ENCODE measurements at regions not wholly inside any gene's neighbourhood (a gene's known extent, or its start where the extent isn't known, plus 50 kb on each side); places are given as distances from the start of the nearest gene placed in this dataset.
A peak's percentile ranks its signal among the peaks of the same experiment; 100 is the strongest.
"Not testable (repeated sequence)": the region's sequence is repeated elsewhere in the genome, so short reads cannot be mapped to it uniquely, and the experiment has no call there.

GRCh38 chr5:34552686-34553085, 103.4 kb upstream of the RAI14 start:
- 84 to 85% methylated on average over 3 of the region's 3 CpGs for WGBS, 2 donors
- Histone ChIP-seq H3K9me3 (ENCODE audit: control insufficient read depth in 2 of 2, insufficient read depth in 1 of 2, low read depth in 1 of 2, low read length in 1 of 2) (no peaks in the 10 kb centered on the region), H3K27ac (ENCODE audit: low read depth in 2 of 2, low read length in 1 of 2) (no peak overlapping the region), H3K36me3 (ENCODE audit: control insufficient read depth in 2 of 2, insufficient read depth in 2 of 2, low read length in 1 of 2) (no peaks in the 10 kb centered on the region), H3K4me1 (ENCODE audit: control insufficient read depth in 2 of 2, insufficient read depth in 2 of 2, low read length in 1 of 2) (no peaks in the 10 kb centered on the region), H3K27me3 (ENCODE audit: control insufficient read depth in 1 of 2, insufficient read depth in 2 of 2, low read length in 2 of 2) (no peaks in the 10 kb centered on the region), H3K4me3 (ENCODE audit: low read depth in 1 of 2, low read length in 2 of 2) (no peak overlapping the region)

GRCh38 chr5:34553581-34553980, 102.5 kb upstream of the RAI14 start:
- H3K4me1 ChIP-seq (ENCODE audit: control insufficient read depth in 2 of 2, insufficient read depth in 2 of 2, low read length in 1 of 2), result no peaks in the 10 kb centered on the region
- no peak overlapping the region for H3K4me3 ChIP-seq (ENCODE audit: low read depth in 1 of 2, low read length in 2 of 2)
- H3K27ac ChIP-seq (ENCODE audit: low read depth in 2 of 2, low read length in 1 of 2), result no peak overlapping the region
- H3K36me3 ChIP-seq (ENCODE audit: control insufficient read depth in 2 of 2, insufficient read depth in 2 of 2, low read length in 1 of 2), result no peaks in the 10 kb centered on the region
- no peaks in the 10 kb centered on the region for H3K27me3 ChIP-seq (ENCODE audit: control insufficient read depth in 1 of 2, insufficient read depth in 2 of 2, low read length in 2 of 2)
- no peaks in the 10 kb centered on the region for H3K9me3 ChIP-seq (ENCODE audit: control insufficient read depth in 2 of 2, insufficient read depth in 1 of 2, low read depth in 1 of 2, low read length in 1 of 2)
- 76 to 81% methylated on average over 3 of the region's 3 CpGs for WGBS, 2 donors

DNA sequence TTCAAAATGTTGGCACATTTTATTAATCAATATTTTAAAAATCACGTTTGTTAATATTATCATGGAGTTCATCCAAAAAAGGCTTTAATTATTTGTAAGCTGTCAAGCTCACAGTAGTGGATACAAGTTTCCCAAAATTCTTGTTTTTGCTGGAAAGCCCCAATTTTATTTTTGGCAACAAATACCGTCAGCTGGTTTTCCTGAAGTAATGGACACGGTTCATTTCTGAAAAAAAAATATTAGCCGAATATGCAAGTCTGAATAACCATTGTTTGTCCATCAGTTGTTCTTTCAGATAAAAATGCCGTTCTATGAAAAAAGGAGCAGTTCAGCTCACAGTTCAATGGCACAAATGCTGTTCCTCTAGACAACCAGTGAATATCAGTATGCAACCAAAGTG, 101.5 kb upstream of the RAI14 start:
- Histone ChIP-seq H3K4me3 (ENCODE audit: low read depth in 1 of 2, low read length in 2 of 2) (no peak overlapping the region), H3K4me1 (ENCODE audit: control insufficient read depth in 2 of 2, insufficient read depth in 2 of 2, low read length in 1 of 2) (no peaks in the 10 kb centered on the region), H3K27ac (ENCODE audit: low read depth in 2 of 2, low read length in 1 of 2) (no peak overlapping the region), H3K36me3 (ENCODE audit: control insufficient read depth in 2 of 2, insufficient read depth in 2 of 2, low read length in 1 of 2) (no peaks in the 10 kb centered on the region), H3K9me3 (ENCODE audit: control insufficient read depth in 2 of 2, insufficient read depth in 1 of 2, low read depth in 1 of 2, low read length in 1 of 2) (no peaks in the 10 kb centered on the region), H3K27me3 (ENCODE audit: control insufficient read depth in 1 of 2, insufficient read depth in 2 of 2, low read length in 2 of 2) (no peaks in the 10 kb centered on the region)
- 31 to 33% methylated on average over 5 of the region's 5 CpGs for WGBS, 2 donors

GRCh38 chr5:34555699-34556508, 100.2 kb upstream of the RAI14 start:
- no peaks in the 10 kb centered on the region for H3K36me3 ChIP-seq (ENCODE audit: control insufficient read depth in 2 of 2, insufficient read depth in 2 of 2, low read length in 1 of 2)
- H3K9me3 ChIP-seq (ENCODE audit: control insufficient read depth in 2 of 2, insufficient read depth in 1 of 2, low read depth in 1 of 2, low read length in 1 of 2), result no peaks in the 10 kb centered on the region
- WGBS, 2 donors, result 53 to 57% methylated on average over 10 of the region's 10 CpGs
- no peaks in the 10 kb centered on the region for H3K4me1 ChIP-seq (ENCODE audit: control insufficient read depth in 2 of 2, insufficient read depth in 2 of 2, low read length in 1 of 2)
- no peaks in the 10 kb centered on the region for H3K27me3 ChIP-seq (ENCODE audit: control insufficient read depth in 1 of 2, insufficient read depth in 2 of 2, low read length in 2 of 2)
- H3K4me3 ChIP-seq (ENCODE audit: low read depth in 1 of 2, low read length in 2 of 2), result no peak overlapping the region
- no peak overlapping the region for H3K27ac ChIP-seq (ENCODE audit: low read depth in 2 of 2, low read length in 1 of 2)

- no peak overlapping the region for H3K4me3 ChIP-seq (ENCODE audit: low read depth in 1 of 2, low read length in 2 of 2)
- no peaks in the 10 kb centered on the region for H3K27me3 ChIP-seq (ENCODE audit: control insufficient read depth in 1 of 2, insufficient read depth in 2 of 2, low read length in 2 of 2)
- WGBS, 2 donors, result 70 to 86% methylated on average over 2 of the region's 2 CpGs
- no peak overlapping the region for H3K27ac ChIP-seq (ENCODE audit: low read depth in 2 of 2, low read length in 1 of 2)
- no peaks in the 10 kb centered on the region for H3K9me3 ChIP-seq (ENCODE audit: control insufficient read depth in 2 of 2, insufficient read depth in 1 of 2, low read depth in 1 of 2, low read length in 1 of 2)
- no peaks in the 10 kb centered on the region for H3K36me3 ChIP-seq (ENCODE audit: control insufficient read depth in 2 of 2, insufficient read depth in 2 of 2, low read length in 1 of 2)
- no peaks in the 10 kb centered on the region for H3K4me1 ChIP-seq (ENCODE audit: control insufficient read depth in 2 of 2, insufficient read depth in 2 of 2, low read length in 1 of 2)
These were observed 99.7 kb upstream of the RAI14 start for GRCh38 chr5:34556509-34556782.

DNA sequence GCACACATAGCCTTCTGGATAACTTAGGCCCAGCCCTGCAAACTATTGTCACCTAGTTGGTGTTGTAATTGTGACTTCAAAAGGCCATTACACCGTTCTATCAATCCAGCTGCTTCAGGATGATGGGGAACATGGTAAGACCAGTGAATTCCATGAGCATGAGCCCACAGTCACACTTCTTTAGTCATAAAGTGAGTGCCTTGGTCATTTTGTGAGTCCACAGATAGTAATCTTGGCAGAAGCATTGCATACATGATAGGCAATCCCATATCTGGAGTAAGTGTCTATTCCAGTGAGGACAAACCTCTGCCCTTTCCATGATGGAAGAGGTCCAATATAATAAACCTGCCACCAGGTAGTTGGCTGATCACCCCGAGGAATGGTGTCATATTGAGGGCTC, 94.5 kb upstream of the RAI14 start:
- not testable (repeated sequence) for H3K4me1 ChIP-seq (ENCODE audit: control insufficient read depth in 2 of 2, insufficient read depth in 2 of 2, low read length in 1 of 2); H3K4me3 ChIP-seq (ENCODE audit: low read depth in 1 of 2, low read length in 2 of 2); H3K9me3 ChIP-seq (ENCODE audit: control insufficient read depth in 2 of 2, insufficient read depth in 1 of 2, low read depth in 1 of 2, low read length in 1 of 2); H3K27ac ChIP-seq (ENCODE audit: low read depth in 2 of 2, low read length in 1 of 2); H3K27me3 ChIP-seq (ENCODE audit: control insufficient read depth in 1 of 2, insufficient read depth in 2 of 2, low read length in 2 of 2); H3K36me3 ChIP-seq (ENCODE audit: control insufficient read depth in 2 of 2, insufficient read depth in 2 of 2, low read length in 1 of 2)
- WGBS, 2 donors, result 85 to 89% methylated on average over 2 of the region's 2 CpGs

DNA sequence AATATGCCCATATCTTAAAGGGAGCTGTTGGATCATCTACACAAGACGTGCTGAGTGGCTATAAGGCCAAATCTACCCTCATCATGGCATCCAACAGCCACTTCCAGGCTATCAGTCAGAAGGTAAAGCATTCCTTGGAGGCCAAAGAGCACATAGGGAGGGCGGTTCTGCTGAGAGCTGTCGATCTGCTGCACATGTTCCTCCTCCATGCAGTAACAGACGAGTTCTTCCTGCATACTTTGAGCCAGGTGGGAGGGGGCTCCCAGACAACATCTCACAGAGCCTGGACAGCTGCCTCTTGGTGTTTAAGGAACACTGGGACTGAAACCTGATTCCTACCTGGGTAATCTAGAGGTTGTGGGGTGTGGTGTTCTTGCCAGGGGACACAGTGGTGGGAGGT, 93.3 kb upstream of the RAI14 start:
- Histone ChIP-seq H3K36me3 (ENCODE audit: control insufficient read depth in 2 of 2, insufficient read depth in 2 of 2, low read length in 1 of 2) (no peaks in the 10 kb centered on the region), H3K27me3 (ENCODE audit: control insufficient read depth in 1 of 2, insufficient read depth in 2 of 2, low read length in 2 of 2) (no peaks in the 10 kb centered on the region), H3K27ac (ENCODE audit: low read depth in 2 of 2, low read length in 1 of 2) (no peak overlapping the region), H3K4me3 (ENCODE audit: low read depth in 1 of 2, low read length in 2 of 2) (no peak overlapping the region), H3K9me3 (ENCODE audit: control insufficient read depth in 2 of 2, insufficient read depth in 1 of 2, low read depth in 1 of 2, low read length in 1 of 2) (no peaks in the 10 kb centered on the region), H3K4me1 (ENCODE audit: control insufficient read depth in 2 of 2, insufficient read depth in 2 of 2, low read length in 1 of 2) (peaks cover 0 to 6% of the 10 kb centered on the region in 2 donors)
- 72 to 83% methylated on average over 4 of the region's 4 CpGs for WGBS, 2 donors

GRCh38 chr5:34563269-34563668, 92.9 kb upstream of the RAI14 start:
- Histone ChIP-seq H3K4me3 (ENCODE audit: low read depth in 1 of 2, low read length in 2 of 2) (no peak overlapping the region), H3K4me1 (ENCODE audit: control insufficient read depth in 2 of 2, insufficient read depth in 2 of 2, low read length in 1 of 2) (peaks cover 0 to 6% of the 10 kb centered on the region in 2 donors), H3K9me3 (ENCODE audit: control insufficient read depth in 2 of 2, insufficient read depth in 1 of 2, low read depth in 1 of 2, low read length in 1 of 2) (no peaks in the 10 kb centered on the region), H3K36me3 (ENCODE audit: control insufficient read depth in 2 of 2, insufficient read depth in 2 of 2, low read length in 1 of 2) (no peaks in the 10 kb centered on the region), H3K27me3 (ENCODE audit: control insufficient read depth in 1 of 2, insufficient read depth in 2 of 2, low read length in 2 of 2) (no peaks in the 10 kb centered on the region), H3K27ac (ENCODE audit: low read depth in 2 of 2, low read length in 1 of 2) (no peak overlapping the region)
- WGBS, 2 donors, result 92 to 93% methylated on average over 6 of the region's 6 CpGs

DNA sequence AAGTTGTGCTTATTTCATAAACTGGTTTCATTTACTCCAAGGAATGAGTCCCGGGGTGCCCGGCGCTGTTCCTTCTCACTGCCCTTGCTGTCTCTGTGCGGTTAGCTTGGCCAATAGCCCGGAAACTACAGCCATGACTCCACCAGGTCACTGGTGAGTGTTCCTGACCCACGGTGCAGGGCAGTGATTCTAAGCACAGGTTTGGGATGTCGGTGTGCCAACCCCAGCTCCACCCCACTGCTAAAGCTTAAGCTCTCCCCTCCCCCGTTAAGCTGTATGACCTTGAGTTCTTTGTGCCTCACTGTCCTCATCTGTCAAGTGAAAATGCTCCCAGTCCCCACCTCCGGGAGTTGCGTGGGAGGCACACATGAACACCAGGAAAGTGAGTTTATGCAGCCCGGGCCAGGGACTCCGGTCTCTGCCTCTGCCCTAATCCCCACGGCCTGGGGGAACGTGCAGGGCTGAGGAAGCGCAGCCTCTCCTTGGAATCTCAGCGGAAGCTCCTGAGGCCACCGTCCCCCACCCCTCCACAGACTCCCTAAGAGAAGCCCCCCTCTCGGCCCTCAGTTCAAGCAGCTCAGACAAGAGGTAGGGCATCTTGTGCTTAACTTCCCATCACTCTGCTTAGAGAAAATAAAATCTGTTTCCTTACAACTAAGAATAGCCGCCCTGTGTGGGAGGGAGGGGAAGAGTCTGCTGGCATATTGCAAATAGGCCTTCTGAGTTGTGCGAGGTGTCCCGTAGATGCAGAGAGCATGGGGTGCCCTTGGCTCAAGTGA, 92.0 kb upstream of the RAI14 start:
- Histone ChIP-seq H3K27me3 (ENCODE audit: control insufficient read depth in 1 of 2, insufficient read depth in 2 of 2, low read length in 2 of 2) (no peaks in the 10 kb centered on the region), H3K4me3 (ENCODE audit: low read depth in 1 of 2, low read length in 2 of 2) (no peak overlapping the region), H3K36me3 (ENCODE audit: control insufficient read depth in 2 of 2, insufficient read depth in 2 of 2, low read length in 1 of 2) (no peaks in the 10 kb centered on the region), H3K9me3 (ENCODE audit: control insufficient read depth in 2 of 2, insufficient read depth in 1 of 2, low read depth in 1 of 2, low read length in 1 of 2) (no peaks in the 10 kb centered on the region), H3K4me1 (ENCODE audit: control insufficient read depth in 2 of 2, insufficient read depth in 2 of 2, low read length in 1 of 2) (peaks cover 0 to 6% of the 10 kb centered on the region in 2 donors), H3K27ac (ENCODE audit: low read depth in 2 of 2, low read length in 1 of 2) (peak overlapping the region in 1 of 2 donors; percentile 50)
- WGBS, 2 donors, result 60 to 63% methylated on average over 21 of the region's 21 CpGs

Data from esophagus (tissue), 2 donors.